Fibroblast of lung (primary cell): ENCODE measurements at regions not wholly inside any gene's neighbourhood (a gene's known extent, or its start where the extent isn't known, plus 50 kb on each side); places are given as distances from the start of the nearest gene placed in this dataset.

ENCODE experiments used
- CTCF ChIP-seq, 2 donors: IDR thresholded peaks in 1 of 2; conservative IDR thresholded peaks in 1 of 2; 1 replicate in 1 of 2; 2 replicates in 1 of 2; pipeline ENCODE4 v1.5.1; 2011 to 2012; ENCODE audit warnings: low read length in 2 of 2, control low read depth in 1 of 2, inconsistent platforms in 1 of 2, low read depth in 1 of 2, mild to moderate bottlenecking in 1 of 2
- EZH2 ChIP-seq: IDR thresholded peaks from 2 replicates; pipeline ENCODE4 v1.5.1; 2012; ENCODE audit warnings: low read length, control low read depth, mild to moderate bottlenecking; ENCODE audit errors: missing control alignments

GRCh38 chr5:165360784-165361542 lies 1855.5 kb downstream of the MAT2B start:
- TF ChIP-seq CTCF (conservative IDR thresholded peaks at IDR 0.05 in 1 of 2, IDR thresholded peaks at IDR 0.05 in 1 of 2; ENCODE audit: low read depth in 1 of 2, low read length in 2 of 2): no peak
- no peak for TF ChIP-seq EZH2
